ENCODE measurements at regions not wholly inside any gene's neighbourhood (a gene's known extent, or its start where the extent isn't known, plus 50 kb on each side); places are given as distances from the start of the nearest gene placed in this dataset.

GRCh38 chr1:54477153-54477561, 70.9 kb upstream of the ACOT11 start:
- no peak overlapping the region for H3K27ac Mint-ChIP-seq
- peaks cover 28% of the 10 kb centered on the region for H3K27me3 Mint-ChIP-seq (ENCODE audit: insufficient read depth)
- H3K4me3 Mint-ChIP-seq, result no peak overlapping the region
- no peaks in the 10 kb centered on the region for H3K9me3 Mint-ChIP-seq
- H3K4me1 Mint-ChIP-seq (ENCODE audit: low read depth), result no peaks in the 10 kb centered on the region; the same call in 1 of the 2 replicates
- no peaks in the 10 kb centered on the region for H3K36me3 Mint-ChIP-seq (ENCODE audit: low read depth)
- no peak for TF ChIP-seq CTCF (IDR thresholded peaks at IDR 0.05)
- no peak for DNase-seq

GRCh38 chr1:54476530-54477109, 70.4 kb upstream of the SSBP3 start:
- no peaks in the 10 kb centered on the region for H3K9me3 Mint-ChIP-seq
- no peak overlapping the region for H3K4me3 Mint-ChIP-seq
- H3K4me1 Mint-ChIP-seq (ENCODE audit: low read depth), result no peaks in the 10 kb centered on the region; the same call in 1 of the 2 replicates
- no peak for TF ChIP-seq CTCF (IDR thresholded peaks at IDR 0.05)
- DNase-seq, result no peak
- H3K36me3 Mint-ChIP-seq (ENCODE audit: low read depth), result no peaks in the 10 kb centered on the region
- peaks cover 29% of the 10 kb centered on the region for H3K27me3 Mint-ChIP-seq (ENCODE audit: insufficient read depth)
- H3K27ac Mint-ChIP-seq, result no peak overlapping the region

GRCh38 chr1:54475946-54476516, 69.8 kb upstream of the SSBP3 start:
- DNase-seq, result no peak
- no peak for TF ChIP-seq CTCF (IDR thresholded peaks at IDR 0.05)
- H3K27ac Mint-ChIP-seq, result no peak overlapping the region
- H3K27me3 Mint-ChIP-seq (ENCODE audit: insufficient read depth), result peaks cover 28% of the 10 kb centered on the region
- H3K4me1 Mint-ChIP-seq (ENCODE audit: low read depth), result no peaks in the 10 kb centered on the region; the same call in 1 of the 2 replicates
- H3K36me3 Mint-ChIP-seq (ENCODE audit: low read depth), result no peaks in the 10 kb centered on the region
- H3K9me3 Mint-ChIP-seq, result no peaks in the 10 kb centered on the region
- H3K4me3 Mint-ChIP-seq, result no peak overlapping the region

- Mint-ChIP-seq H3K4me3 (no peak overlapping the region), H3K9me3 (no peaks in the 10 kb centered on the region), H3K4me1 (ENCODE audit: low read depth) (no peaks in the 10 kb centered on the region; the same call in 1 of the 2 replicates), H3K36me3 (ENCODE audit: low read depth) (no peaks in the 10 kb centered on the region), H3K27ac (no peak overlapping the region), H3K27me3 (ENCODE audit: insufficient read depth) (peaks cover 27% of the 10 kb centered on the region)
- DNase-seq, result no peak
- TF ChIP-seq CTCF (IDR thresholded peaks at IDR 0.05), result no peak
Observed at GRCh38 chr1:54475357-54475881, 69.2 kb upstream of the SSBP3 start.

GRCh38 chr1:54474310-54475251, 68.4 kb upstream of the SSBP3 start:
- no peak for DNase-seq
- H3K4me3 Mint-ChIP-seq, result no peak overlapping the region
- no peak overlapping the region for H3K27ac Mint-ChIP-seq
- TF ChIP-seq CTCF (IDR thresholded peaks at IDR 0.05), result no peak
- H3K4me1 Mint-ChIP-seq (ENCODE audit: low read depth), result no peaks in the 10 kb centered on the region
- peaks cover 27% of the 10 kb centered on the region for H3K27me3 Mint-ChIP-seq (ENCODE audit: insufficient read depth)
- H3K9me3 Mint-ChIP-seq, result no peaks in the 10 kb centered on the region
- no peaks in the 10 kb centered on the region for H3K36me3 Mint-ChIP-seq (ENCODE audit: low read depth)

All from HFFc6 (cell line).